Thyroid gland (tissue), 4 donors: ENCODE measurements at regions not wholly inside any gene's neighbourhood (a gene's known extent, or its start where the extent isn't known, plus 50 kb on each side); places are given as distances from the start of the nearest gene placed in this dataset.

Experiments
- DNase-seq, 2 donors: peaks; one replicate each; pipeline ENCODE4 v3.0.0-alpha.2; 2019
- H3K27ac ChIP-seq, 3 donors: fragments of 200-600 bp; sonication (generic); 1 replicate in 2 of 3; 2 replicates in 1 of 3; pipeline ENCODE4 v1.5.1; 2016 to 2019; ENCODE audit warnings: mild to moderate bottlenecking in 1 of 3, moderate library complexity in 1 of 3
- H3K27me3 ChIP-seq: fragments of 200-600 bp; sonication (generic); one replicate; pipeline ENCODE4 v1.5.1; 2019
- H3K36me3 ChIP-seq, 2 donors: fragments of 200-600 bp; sonication (generic); one replicate each; pipeline ENCODE4 v1.5.1; 2016 to 2019
- H3K4me1 ChIP-seq, 2 donors: fragments of 200-600 bp; sonication (generic); one replicate each; pipeline ENCODE4 v1.5.1; 2017 to 2019
- H3K4me3 ChIP-seq, 3 donors: fragments of 200-600 bp; sonication (generic); replicated peaks in 1 of 3; 1 replicate in 2 of 3; 2 replicates in 1 of 3; pipeline ENCODE4 v1.5.1; 2016; ENCODE audit warnings: mild to moderate bottlenecking in 1 of 3
- H3K9me3 ChIP-seq: fragments of 200-600 bp; sonication (generic); one replicate; pipeline ENCODE4 v1.5.1; 2017
- POLR2A ChIP-seq, 2 donors: fragments of 450-650 bp; IDR thresholded peaks; one replicate each; pipeline ENCODE4 v1.6.1; 2017; ENCODE audit warnings: antibody characterized with exemption in 2 of 2, mild to moderate bottlenecking in 2 of 2, moderate library complexity in 1 of 2
- WGBS, 2 donors: methylation state at CpG; one replicate each; pipeline ENCODE4 v1.1.5; 2017; 5-methylcytosine and 5-hydroxymethylcytosine counted together
- intact Hi-C: fragments of 100-400 bp; cut with DNase I; formaldehyde crosslinking; loops from one replicate; pipeline ENCODE4 v1.15.1; 2023
- TF ChIP-seq, protein P1 (sequence below), 6 experiments: fragments of 200-600 bp in 3 of 6; fragments of 450-650 bp in 3 of 6; sonication (generic) in 3 of 6; IDR thresholded peaks; one replicate each; pipeline ENCODE4 v1.5.1; 2016 to 2019; ENCODE audit warnings: antibody characterized with exemption in 6 of 6, mild to moderate bottlenecking in 2 of 6, inconsistent platforms in 1 of 6, moderate library complexity in 1 of 6

DNA sequence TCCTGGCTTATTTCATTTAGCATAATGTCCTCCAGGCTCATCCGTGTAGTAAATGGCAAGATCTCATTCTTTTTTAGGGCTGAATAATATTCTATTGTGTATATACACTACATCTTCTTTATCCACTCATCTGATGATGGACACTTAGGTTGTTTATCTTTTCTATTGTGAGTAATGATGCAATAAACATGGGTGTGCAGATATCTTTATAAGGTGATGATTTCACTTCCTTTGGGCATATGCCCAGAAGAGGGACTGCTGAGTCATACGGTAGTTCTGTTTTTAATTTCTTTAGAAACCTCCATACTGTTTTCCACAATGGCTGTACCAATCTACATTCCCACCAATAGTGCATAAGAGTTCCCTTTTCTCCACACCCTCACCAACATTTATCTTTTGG, 317.6 kb upstream of the CNKSR2 start:
- Histone ChIP-seq H3K9me3 (no peaks in the 10 kb centered on the region), H3K27ac (no peak overlapping the region), H3K36me3 (no peaks in the 10 kb centered on the region), H3K27me3 (no peaks in the 10 kb centered on the region), H3K4me3 (no peak overlapping the region), H3K4me1 (no peaks in the 10 kb centered on the region)
- TF ChIP-seq POLR2A (IDR thresholded peaks at IDR 0.05) = no peak
- TF ChIP-seq, protein P1, sequence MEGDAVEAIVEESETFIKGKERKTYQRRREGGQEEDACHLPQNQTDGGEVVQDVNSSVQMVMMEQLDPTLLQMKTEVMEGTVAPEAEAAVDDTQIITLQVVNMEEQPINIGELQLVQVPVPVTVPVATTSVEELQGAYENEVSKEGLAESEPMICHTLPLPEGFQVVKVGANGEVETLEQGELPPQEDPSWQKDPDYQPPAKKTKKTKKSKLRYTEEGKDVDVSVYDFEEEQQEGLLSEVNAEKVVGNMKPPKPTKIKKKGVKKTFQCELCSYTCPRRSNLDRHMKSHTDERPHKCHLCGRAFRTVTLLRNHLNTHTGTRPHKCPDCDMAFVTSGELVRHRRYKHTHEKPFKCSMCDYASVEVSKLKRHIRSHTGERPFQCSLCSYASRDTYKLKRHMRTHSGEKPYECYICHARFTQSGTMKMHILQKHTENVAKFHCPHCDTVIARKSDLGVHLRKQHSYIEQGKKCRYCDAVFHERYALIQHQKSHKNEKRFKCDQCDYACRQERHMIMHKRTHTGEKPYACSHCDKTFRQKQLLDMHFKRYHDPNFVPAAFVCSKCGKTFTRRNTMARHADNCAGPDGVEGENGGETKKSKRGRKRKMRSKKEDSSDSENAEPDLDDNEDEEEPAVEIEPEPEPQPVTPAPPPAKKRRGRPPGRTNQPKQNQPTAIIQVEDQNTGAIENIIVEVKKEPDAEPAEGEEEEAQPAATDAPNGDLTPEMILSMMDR (IDR thresholded peaks at IDR 0.05) = no peak
- DNase-seq = no peak
- intact Hi-C loops = no loop called here
- 88 to 93% methylated on average over 2 of the region's 2 CpGs for WGBS, 2 donors

DNA sequence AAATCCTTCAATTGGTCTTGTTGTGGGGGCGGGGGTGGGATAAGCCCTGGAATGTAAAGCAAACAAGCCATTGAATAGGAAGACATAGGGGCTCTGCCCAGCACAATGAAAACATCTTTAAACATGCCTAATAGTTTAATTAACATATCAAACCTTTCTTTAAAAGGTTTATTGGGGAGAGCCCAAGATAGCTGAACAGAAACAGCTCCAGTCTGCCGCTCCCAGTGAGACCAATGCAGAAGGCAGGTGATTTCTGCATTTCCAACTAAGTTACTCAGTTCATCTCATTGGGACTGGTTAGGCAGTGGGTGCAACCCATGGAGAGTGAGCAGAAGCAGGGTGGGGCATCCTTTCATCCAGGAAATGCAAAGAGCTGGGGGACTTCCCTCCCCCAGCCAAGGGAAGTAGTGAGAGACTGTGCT, 327.2 kb upstream of the CNKSR2 start:
- no peak for TF ChIP-seq POLR2A (IDR thresholded peaks at IDR 0.05)
- TF ChIP-seq, protein P1 (IDR thresholded peaks at IDR 0.05) = no peak

DNA sequence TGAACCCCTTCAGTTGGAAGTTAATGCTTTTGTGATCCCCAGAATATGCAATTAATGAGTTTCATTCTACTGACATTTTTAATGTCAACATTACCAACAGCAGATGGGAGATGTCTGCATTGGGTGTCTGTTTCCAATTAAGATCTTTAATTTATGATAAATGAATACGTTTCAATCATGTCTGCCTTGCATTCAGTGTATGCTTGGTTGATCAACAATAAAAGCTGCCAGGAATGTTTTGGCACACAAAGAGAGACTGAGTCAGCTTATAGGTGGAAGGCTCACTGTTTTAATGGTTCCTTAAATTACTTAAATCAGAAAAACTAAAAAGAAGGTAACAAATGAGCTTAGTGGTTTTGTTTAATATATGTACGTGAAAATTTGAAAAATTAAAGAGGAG, 359.9 kb upstream of the CNKSR2 start:
- intact Hi-C loops = no loop called here
- Histone ChIP-seq H3K9me3 (no peaks in the 10 kb centered on the region), H3K36me3 (no peaks in the 10 kb centered on the region), H3K4me1 (no peaks in the 10 kb centered on the region), H3K27me3 (no peaks in the 10 kb centered on the region), H3K4me3 (no peak overlapping the region), H3K27ac (no peak overlapping the region)
- WGBS, 2 donors = 35 to 69% methylated on average over 2 of the region's 2 CpGs
- no peak for DNase-seq
- TF ChIP-seq, protein P1 (IDR thresholded peaks at IDR 0.05) = no peak

More for the DNA sequence above, 327.2 kb upstream of the CNKSR2 start:
- 35 to 51% methylated on average over 2 of the region's 2 CpGs for WGBS, 2 donors
- Histone ChIP-seq H3K9me3 (no peaks in the 10 kb centered on the region), H3K27ac (no peak overlapping the region), H3K4me3 (no peak overlapping the region), H3K4me1 (no peaks in the 10 kb centered on the region), H3K27me3 (no peaks in the 10 kb centered on the region), H3K36me3 (no peaks in the 10 kb centered on the region)
- DNase-seq = no peak
- intact Hi-C loops = no loop called here

GRCh38 chrX:21004835-21005234, 369.4 kb upstream of the CNKSR2 start:
- no peaks in the 10 kb centered on the region for H3K9me3 ChIP-seq
- H3K4me3 ChIP-seq = no peak overlapping the region
- no peaks in the 10 kb centered on the region for H3K27me3 ChIP-seq
- no peaks in the 10 kb centered on the region for H3K36me3 ChIP-seq
- TF ChIP-seq, protein P1 (IDR thresholded peaks at IDR 0.05) = no peak
- no peak for TF ChIP-seq POLR2A (IDR thresholded peaks at IDR 0.05)
- no peaks in the 10 kb centered on the region for H3K4me1 ChIP-seq
- no peak overlapping the region for H3K27ac ChIP-seq
- WGBS, 2 donors = 76 to 92% methylated on average over 2 of the region's 2 CpGs
- intact Hi-C loops = no loop called here
- DNase-seq = no peak

GRCh38 chrX:20995829-20996228, 378.4 kb upstream of the CNKSR2 start:
- Histone ChIP-seq H3K4me3 (no peak overlapping the region), H3K4me1 (no peaks in the 10 kb centered on the region), H3K9me3 (no peaks in the 10 kb centered on the region), H3K36me3 (no peaks in the 10 kb centered on the region), H3K27me3 (no peaks in the 10 kb centered on the region), H3K27ac (no peak overlapping the region)
- TF ChIP-seq POLR2A (IDR thresholded peaks at IDR 0.05) = no peak
- TF ChIP-seq, protein P1 (IDR thresholded peaks at IDR 0.05) = no peak
- no peak for DNase-seq
- intact Hi-C loops = no loop called here
- WGBS, 2 donors = 28 to 45% methylated on average over 2 of the region's 2 CpGs
